Thyroid gland (tissue), 4 donors: ENCODE measurements at regions not wholly inside any gene's neighbourhood (a gene's known extent, or its start where the extent isn't known, plus 50 kb on each side); places are given as distances from the start of the nearest gene placed in this dataset.

ENCODE experiments used
- POLR2A ChIP-seq, 2 donors: fragments of 450-650 bp; IDR thresholded peaks; one replicate each; pipeline ENCODE4 v1.6.1; 2017; ENCODE audit warnings: antibody characterized with exemption in 2 of 2, mild to moderate bottlenecking in 2 of 2, moderate library complexity in 1 of 2
- TF ChIP-seq, protein P1 (sequence below), 6 experiments: fragments of 200-600 bp in 3 of 6; fragments of 450-650 bp in 3 of 6; sonication (generic) in 3 of 6; IDR thresholded peaks; one replicate each; pipeline ENCODE4 v1.5.1; 2016 to 2019; ENCODE audit warnings: antibody characterized with exemption in 6 of 6, mild to moderate bottlenecking in 2 of 6, inconsistent platforms in 1 of 6, moderate library complexity in 1 of 6

DNA sequence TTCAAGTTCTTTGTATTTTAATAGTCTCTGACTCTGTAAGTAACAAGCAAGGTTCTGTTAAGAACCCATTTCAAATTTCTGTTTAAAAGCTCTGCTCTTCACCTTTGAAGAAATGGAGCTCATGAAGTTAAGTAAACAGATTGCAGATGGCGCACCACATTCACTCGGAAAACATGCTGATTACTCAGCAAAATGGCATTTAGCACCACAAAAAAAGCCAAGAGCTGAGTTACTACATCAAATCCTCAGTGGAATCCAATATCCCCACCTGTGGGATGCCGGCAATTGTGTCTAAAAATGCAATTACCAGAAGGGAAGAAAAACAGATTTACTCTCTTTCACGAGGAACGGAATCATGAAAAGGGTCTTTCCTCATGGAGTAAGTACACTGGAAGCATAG, 758.0 kb downstream of the NTRK3 start:
- TF ChIP-seq, protein P1, sequence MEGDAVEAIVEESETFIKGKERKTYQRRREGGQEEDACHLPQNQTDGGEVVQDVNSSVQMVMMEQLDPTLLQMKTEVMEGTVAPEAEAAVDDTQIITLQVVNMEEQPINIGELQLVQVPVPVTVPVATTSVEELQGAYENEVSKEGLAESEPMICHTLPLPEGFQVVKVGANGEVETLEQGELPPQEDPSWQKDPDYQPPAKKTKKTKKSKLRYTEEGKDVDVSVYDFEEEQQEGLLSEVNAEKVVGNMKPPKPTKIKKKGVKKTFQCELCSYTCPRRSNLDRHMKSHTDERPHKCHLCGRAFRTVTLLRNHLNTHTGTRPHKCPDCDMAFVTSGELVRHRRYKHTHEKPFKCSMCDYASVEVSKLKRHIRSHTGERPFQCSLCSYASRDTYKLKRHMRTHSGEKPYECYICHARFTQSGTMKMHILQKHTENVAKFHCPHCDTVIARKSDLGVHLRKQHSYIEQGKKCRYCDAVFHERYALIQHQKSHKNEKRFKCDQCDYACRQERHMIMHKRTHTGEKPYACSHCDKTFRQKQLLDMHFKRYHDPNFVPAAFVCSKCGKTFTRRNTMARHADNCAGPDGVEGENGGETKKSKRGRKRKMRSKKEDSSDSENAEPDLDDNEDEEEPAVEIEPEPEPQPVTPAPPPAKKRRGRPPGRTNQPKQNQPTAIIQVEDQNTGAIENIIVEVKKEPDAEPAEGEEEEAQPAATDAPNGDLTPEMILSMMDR (IDR thresholded peaks at IDR 0.05) = no peak
- TF ChIP-seq POLR2A (IDR thresholded peaks at IDR 0.05) = no peak
